OCI-LY1 (cell line): ENCODE measurements at regions not wholly inside any gene's neighbourhood (a gene's known extent, or its start where the extent isn't known, plus 50 kb on each side); places are given as distances from the start of the nearest gene placed in this dataset.

Experiments used
- H2AFZ ChIP-seq: fragments of 200-600 bp; sonication (generic), shearing (Covaris generic); 2 replicates; pipeline ENCODE4 v1.6.0; 2014; ENCODE audit warnings: antibody characterized with exemption, mild to moderate bottlenecking, low read length
- H3F3A ChIP-seq: fragments of 200-600 bp; sonication (generic), shearing (Covaris generic); 2 replicates; pipeline ENCODE4 v1.6.0; 2014; ENCODE audit warnings: mild to moderate bottlenecking, antibody characterized with exemption, low read length, moderate library complexity; ENCODE audit not compliant: insufficient read depth
- H3K27ac ChIP-seq: fragments of 200-600 bp; sonication (generic); 2 replicates; pipeline ENCODE4 v1.5.1; 2014; ENCODE audit warnings: low read length, mixed run types, mild to moderate bottlenecking, low read depth; ENCODE audit not compliant: poor library complexity, severe bottlenecking
- H3K27me3 ChIP-seq: fragments of 200-600 bp; sonication (generic); 2 replicates; pipeline ENCODE4 v1.6.0; 2014; ENCODE audit warnings: antibody characterized with exemption, mild to moderate bottlenecking, low read length, moderate library complexity; ENCODE audit not compliant: insufficient read depth
- H3K36me3 ChIP-seq: fragments of 200-600 bp; sonication (generic); 2 replicates; pipeline ENCODE4 v1.6.1; 2014; ENCODE audit warnings: mild to moderate bottlenecking, antibody characterized with exemption, low read length, moderate library complexity, mixed read lengths; ENCODE audit not compliant: insufficient read depth
- H3K4me1 ChIP-seq: fragments of 200-600 bp; sonication (generic); 2 replicates; pipeline ENCODE4 v1.5.1; 2014; ENCODE audit warnings: mild to moderate bottlenecking, low read length, moderate library complexity; ENCODE audit not compliant: insufficient read depth, severe bottlenecking
- H3K4me2 ChIP-seq: fragments of 200-600 bp; sonication (generic), shearing (Covaris generic); 2 replicates; pipeline ENCODE4 v1.6.1; 2014; ENCODE audit warnings: low read length
- H3K4me3 ChIP-seq: fragments of 200-600 bp; sonication (generic); 2 replicates; pipeline ENCODE4 v1.5.1; 2014; ENCODE audit warnings: low read length, low read depth, mild to moderate bottlenecking, mixed read lengths; ENCODE audit not compliant: poor library complexity, severe bottlenecking
- H3K79me2 ChIP-seq: fragments of 200-600 bp; shearing (Covaris generic); 2 replicates; pipeline ENCODE4 v1.6.1; 2016; ENCODE audit warnings: mixed run types, low read length, mixed read lengths; ENCODE audit not compliant: insufficient read depth
- H3K9ac ChIP-seq: fragments of 200-600 bp; sonication (generic), shearing (Covaris generic); 2 replicates; pipeline ENCODE4 v1.6.1; 2014; ENCODE audit warnings: mild to moderate bottlenecking, low read length, mixed read lengths
- H3K9me2 ChIP-seq: fragments of 200-600 bp; sonication (generic), shearing (Covaris generic); 2 replicates; pipeline ENCODE4 v1.6.1; 2014; ENCODE audit warnings: low read depth, mild to moderate bottlenecking, low read length, mixed read lengths
- H3K9me3 ChIP-seq: fragments of 200-600 bp; shearing (Covaris generic); 2 replicates; pipeline ENCODE4 v1.6.1; 2014; ENCODE audit warnings: low read length, mixed read lengths
- H4K20me1 ChIP-seq: fragments of 200-600 bp; sonication (generic), shearing (Covaris generic); 2 replicates; pipeline ENCODE4 v1.6.0; 2016; ENCODE audit warnings: mild to moderate bottlenecking, low read length; ENCODE audit not compliant: insufficient read depth
- EZH2 ChIP-seq: fragments of 200-600 bp; sonication (generic), shearing (Covaris generic); IDR thresholded peaks from 2 replicates; pipeline ENCODE4 v1.8.0; 2017; ENCODE audit warnings: borderline replicate concordance, mixed run types, mild to moderate bottlenecking, antibody characterized with exemption, low read length, moderate library complexity, mixed read lengths
- TF ChIP-seq, protein P1 (sequence below): fragments of 200-600 bp; sonication (generic), shearing (Covaris generic); IDR thresholded peaks from 2 replicates; pipeline ENCODE4 v1.5.1; 2017; ENCODE audit warnings: mild to moderate bottlenecking, antibody characterized with exemption, low read length, moderate library complexity, mixed read lengths

DNA sequence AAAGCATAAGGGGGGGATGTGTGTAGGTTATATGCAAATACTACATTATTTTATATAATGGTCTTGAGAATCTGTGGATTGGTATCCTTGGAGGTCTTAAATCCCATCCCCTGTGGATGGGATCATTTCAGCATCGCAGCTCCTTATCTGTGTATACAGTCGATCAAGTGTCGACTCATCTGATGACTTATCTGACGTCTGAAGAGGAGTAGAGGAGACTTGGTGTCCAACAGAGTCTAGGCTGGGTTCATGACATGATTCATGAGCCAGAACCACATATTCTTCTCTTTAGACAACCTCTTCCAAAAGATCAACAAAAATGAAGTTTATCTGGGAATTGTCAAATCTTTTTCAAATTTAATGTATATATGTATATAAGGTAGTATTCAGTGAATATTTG is 220.7 kb downstream of the NR2F2 start:
- no peaks in the 10 kb centered on the region for H3F3A ChIP-seq
- H4K20me1 ChIP-seq, result no peaks in the 10 kb centered on the region
- no peak overlapping the region for H3K27ac ChIP-seq
- no peak overlapping the region for H3K4me3 ChIP-seq
- H3K9me3 ChIP-seq, result no peaks in the 10 kb centered on the region
- TF ChIP-seq, protein P1, sequence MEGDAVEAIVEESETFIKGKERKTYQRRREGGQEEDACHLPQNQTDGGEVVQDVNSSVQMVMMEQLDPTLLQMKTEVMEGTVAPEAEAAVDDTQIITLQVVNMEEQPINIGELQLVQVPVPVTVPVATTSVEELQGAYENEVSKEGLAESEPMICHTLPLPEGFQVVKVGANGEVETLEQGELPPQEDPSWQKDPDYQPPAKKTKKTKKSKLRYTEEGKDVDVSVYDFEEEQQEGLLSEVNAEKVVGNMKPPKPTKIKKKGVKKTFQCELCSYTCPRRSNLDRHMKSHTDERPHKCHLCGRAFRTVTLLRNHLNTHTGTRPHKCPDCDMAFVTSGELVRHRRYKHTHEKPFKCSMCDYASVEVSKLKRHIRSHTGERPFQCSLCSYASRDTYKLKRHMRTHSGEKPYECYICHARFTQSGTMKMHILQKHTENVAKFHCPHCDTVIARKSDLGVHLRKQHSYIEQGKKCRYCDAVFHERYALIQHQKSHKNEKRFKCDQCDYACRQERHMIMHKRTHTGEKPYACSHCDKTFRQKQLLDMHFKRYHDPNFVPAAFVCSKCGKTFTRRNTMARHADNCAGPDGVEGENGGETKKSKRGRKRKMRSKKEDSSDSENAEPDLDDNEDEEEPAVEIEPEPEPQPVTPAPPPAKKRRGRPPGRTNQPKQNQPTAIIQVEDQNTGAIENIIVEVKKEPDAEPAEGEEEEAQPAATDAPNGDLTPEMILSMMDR, result no peak
- no peak for TF ChIP-seq EZH2
- no peak overlapping the region for H2AFZ ChIP-seq
- no peak overlapping the region for H3K4me2 ChIP-seq
- H3K9ac ChIP-seq, result no peak overlapping the region
- H3K79me2 ChIP-seq, result no peaks in the 10 kb centered on the region
- H3K9me2 ChIP-seq, result no peaks in the 10 kb centered on the region
- no peaks in the 10 kb centered on the region for H3K27me3 ChIP-seq
- no peaks in the 10 kb centered on the region for H3K4me1 ChIP-seq
- no peaks in the 10 kb centered on the region for H3K36me3 ChIP-seq

DNA sequence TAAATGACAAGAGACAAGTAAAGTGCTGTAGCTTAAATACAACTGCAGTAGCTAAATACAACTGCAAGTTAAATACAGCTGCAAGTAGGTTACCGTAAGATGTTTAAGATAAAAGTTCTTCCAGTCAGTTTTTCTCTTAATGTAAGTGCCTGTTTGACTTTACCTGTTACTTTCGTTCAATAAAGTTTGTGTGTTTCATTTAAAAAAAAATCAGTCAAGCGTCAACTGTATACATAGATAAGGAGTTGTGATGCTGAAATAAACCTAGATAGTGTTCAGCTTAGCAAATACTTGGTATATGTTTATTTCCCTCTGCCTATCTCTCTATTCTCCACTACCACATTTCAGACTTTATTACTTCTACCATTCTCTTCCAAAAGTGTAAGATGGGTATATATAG is 221.2 kb downstream of the NR2F2 start:
- Histone ChIP-seq H2AFZ (no peak overlapping the region), H3K4me3 (no peak overlapping the region)

DNA sequence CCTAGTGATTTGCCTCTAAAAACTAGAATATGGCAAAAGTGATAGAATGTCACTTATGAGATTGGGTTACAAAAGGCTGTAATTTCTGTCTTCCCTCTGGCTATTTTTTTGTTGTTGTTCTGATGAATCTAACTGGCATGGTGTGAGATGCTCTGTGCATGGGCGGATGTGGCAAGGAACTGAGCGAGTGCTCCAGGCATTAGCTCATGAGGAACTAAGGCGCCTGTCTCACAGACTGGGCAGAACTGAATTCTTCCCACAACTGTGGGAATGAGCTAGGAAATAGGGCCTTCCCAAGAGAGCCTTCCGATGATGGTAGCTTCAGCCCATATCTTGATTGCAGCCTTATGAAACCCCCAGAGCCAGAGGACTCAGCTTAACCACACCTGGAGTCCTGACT is 222.5 kb downstream of the NR2F2 start:
- H3K27ac ChIP-seq, result no peak overlapping the region
- H3K9me3 ChIP-seq, result no peaks in the 10 kb centered on the region
- H3K9me2 ChIP-seq, result no peaks in the 10 kb centered on the region
- no peak overlapping the region for H3K9ac ChIP-seq
- no peaks in the 10 kb centered on the region for H3K27me3 ChIP-seq
- no peak overlapping the region for H3K4me3 ChIP-seq
- H3F3A ChIP-seq, result no peaks in the 10 kb centered on the region
- TF ChIP-seq, protein P1, result no peak
- TF ChIP-seq EZH2, result no peak
- no peaks in the 10 kb centered on the region for H3K79me2 ChIP-seq
- no peaks in the 10 kb centered on the region for H3K4me1 ChIP-seq
- H2AFZ ChIP-seq, result no peak overlapping the region
- H3K36me3 ChIP-seq, result no peaks in the 10 kb centered on the region
- no peak overlapping the region for H3K4me2 ChIP-seq
- no peaks in the 10 kb centered on the region for H4K20me1 ChIP-seq

More for the DNA sequence above, 221.2 kb downstream of the NR2F2 start:
- H3K27me3 ChIP-seq, result no peaks in the 10 kb centered on the region
- H3K27ac ChIP-seq, result no peak overlapping the region
- no peak for TF ChIP-seq EZH2
- TF ChIP-seq, protein P1, result no peak
- no peaks in the 10 kb centered on the region for H3K79me2 ChIP-seq
- H3K36me3 ChIP-seq, result no peaks in the 10 kb centered on the region
- H3F3A ChIP-seq, result no peaks in the 10 kb centered on the region
- no peaks in the 10 kb centered on the region for H3K9me3 ChIP-seq
- no peak overlapping the region for H3K4me2 ChIP-seq
- H3K9ac ChIP-seq, result no peak overlapping the region
- H3K9me2 ChIP-seq, result no peaks in the 10 kb centered on the region
- H4K20me1 ChIP-seq, result no peaks in the 10 kb centered on the region
- H3K4me1 ChIP-seq, result no peaks in the 10 kb centered on the region
